Stimulated activated naive CD4-positive, alpha-beta T cell (primary cell): ENCODE measurements at regions not wholly inside any gene's neighbourhood (a gene's known extent, or its start where the extent isn't known, plus 50 kb on each side); places are given as distances from the start of the nearest gene placed in this dataset.

Experiments used
- DNase-seq, 6 experiments: peaks; one replicate each; lab custom pipeline; 2025; lab: John Stamatoyannopoulos, UW

DNA sequence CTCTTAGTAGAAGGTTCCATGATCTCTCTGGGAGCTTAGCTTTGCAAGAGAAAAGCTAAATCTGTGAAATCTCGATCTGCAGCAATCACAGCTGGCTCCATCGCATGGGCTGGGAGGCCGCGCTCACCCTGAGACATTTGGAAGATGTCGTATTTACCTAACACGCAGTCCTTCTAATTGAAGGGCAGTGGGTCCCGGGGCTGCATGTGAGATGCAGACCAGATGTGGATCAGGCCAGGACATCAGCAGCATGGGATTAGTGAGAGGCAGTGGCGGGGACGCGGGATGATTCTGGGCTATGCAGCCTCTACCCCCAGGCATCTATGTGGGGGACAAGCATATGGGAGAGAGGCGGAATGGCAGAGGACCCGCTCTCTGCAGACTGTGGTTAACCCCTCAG is 312.4 kb upstream of the RTL1 start:
- DNase-seq: no peak

DNA sequence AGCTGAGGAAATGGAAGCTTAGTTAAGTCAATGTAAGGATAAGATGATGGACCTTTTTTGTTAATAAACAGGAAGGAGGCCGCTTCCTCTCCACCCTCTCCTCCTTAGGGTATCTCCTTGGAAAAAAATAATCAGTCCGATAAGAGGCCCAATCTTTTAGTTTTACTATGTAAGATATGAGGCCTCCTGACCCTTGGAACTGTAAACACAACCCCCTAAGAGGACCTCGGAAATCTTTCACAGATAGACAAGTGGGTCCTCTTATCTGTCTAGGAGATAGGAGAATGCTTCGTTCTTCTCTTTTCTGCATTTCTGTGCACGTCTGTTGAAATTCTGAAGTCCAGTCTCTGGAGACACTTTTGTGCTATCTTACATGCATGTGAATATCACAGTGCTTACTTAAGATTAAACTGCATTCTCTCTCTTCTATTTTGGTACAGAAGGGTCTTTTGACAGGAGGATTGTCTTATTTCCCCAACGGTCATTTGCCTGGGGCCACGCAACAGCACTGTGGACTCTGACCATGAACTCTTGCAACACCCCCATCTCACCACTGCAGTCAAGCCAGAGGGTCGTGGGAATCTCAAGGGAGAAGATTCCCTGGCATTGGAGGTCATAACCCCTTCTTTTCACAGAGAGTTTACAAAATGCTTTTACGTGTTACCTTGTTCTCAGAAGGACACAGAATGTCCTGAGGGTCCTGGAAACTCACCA is 313.0 kb upstream of the RTL1 start:
- no peak for DNase-seq

DNA sequence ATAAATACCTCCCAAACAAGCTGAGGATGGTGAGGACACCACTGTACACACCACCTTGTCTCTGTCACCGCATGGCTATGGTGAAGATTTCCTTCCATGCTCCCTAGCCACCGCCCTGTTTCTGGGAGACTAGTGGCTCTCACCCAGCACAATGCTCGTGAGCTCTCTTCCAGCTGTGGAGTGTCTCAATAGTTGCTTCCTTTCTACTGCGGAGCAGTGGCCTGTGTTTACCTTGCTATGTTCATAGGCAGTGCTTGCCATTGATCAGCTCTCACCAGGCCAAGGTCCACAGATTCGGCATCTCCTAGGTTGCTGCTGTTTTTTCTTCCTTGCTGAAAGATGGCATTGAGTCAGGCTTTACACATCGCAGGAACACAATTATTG is 313.6 kb upstream of the RTL1 start:
- no peak for DNase-seq

DNA sequence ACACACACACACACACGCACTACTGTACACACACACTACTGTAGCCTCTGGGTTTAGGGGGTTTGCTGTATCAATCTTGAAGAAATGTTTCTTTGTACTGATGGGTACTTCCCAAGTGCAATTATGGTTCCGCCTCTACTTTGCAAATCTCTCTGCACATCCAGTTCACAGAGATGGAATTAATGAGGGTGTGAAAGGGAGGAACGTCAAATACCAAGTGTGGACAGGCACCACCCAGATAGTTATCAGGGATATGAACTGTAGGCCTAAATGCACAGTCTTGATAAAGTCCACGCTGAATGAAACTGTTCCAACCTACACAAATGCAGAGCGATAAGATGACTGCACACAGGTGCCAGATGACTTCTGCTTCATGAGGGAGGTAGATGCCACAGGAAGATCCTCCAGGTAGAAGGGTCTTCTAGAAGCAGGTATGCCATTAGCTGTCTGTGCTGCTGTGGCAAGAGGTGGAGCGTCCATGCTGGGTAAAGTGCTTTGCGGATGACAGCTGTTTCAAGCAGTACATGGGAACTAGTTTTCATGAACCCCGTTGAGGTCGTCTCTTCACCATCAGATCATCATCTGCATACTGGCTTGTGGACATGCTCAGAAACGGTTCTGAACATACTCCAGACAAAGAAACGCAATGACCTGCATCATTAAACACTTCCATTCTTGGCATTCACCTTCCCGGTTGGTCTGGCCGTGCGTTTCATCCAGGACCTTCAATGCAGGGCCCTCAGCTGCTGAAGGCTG is 314.3 kb upstream of the RTL1 start:
- DNase-seq: no peak

DNA sequence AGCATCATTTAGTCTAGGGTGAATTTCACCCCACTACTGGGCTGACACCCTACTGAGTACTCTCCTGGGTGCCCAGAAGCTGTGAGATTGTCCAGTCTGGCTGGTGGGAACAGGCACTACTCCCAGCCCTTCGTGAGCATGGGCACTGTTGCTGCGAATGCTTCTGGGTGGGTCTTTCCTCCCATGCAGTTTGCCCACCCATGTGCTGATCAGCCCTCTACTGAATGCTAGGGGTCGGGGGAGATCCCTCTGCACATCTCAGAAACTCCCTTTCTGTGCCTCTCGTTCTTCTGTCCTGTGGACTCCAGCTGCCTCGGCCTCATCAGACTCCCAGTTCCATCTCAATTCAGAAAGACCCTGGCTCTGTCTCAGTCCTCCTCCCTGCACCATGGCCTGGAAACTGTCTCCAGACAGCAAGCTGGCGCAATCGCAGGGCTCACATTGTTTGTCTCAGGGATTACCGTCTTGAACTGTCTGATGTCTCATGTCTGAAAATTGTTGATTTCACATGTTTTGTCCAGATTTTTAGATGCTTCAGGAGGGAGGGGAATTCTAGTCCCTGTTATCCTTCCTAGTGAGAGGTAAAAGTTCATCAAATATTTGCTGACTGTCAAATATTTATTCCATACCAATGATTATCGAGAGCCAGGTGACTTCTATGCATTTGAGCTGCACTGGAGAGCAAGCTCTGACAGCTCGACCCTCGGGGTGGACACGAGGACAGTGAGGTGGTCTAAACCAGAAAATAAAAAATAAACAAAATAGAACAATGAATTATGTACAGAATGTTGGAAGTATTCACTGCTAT is 316.6 kb upstream of the RTL1 start:
- DNase-seq: no peak

DNA sequence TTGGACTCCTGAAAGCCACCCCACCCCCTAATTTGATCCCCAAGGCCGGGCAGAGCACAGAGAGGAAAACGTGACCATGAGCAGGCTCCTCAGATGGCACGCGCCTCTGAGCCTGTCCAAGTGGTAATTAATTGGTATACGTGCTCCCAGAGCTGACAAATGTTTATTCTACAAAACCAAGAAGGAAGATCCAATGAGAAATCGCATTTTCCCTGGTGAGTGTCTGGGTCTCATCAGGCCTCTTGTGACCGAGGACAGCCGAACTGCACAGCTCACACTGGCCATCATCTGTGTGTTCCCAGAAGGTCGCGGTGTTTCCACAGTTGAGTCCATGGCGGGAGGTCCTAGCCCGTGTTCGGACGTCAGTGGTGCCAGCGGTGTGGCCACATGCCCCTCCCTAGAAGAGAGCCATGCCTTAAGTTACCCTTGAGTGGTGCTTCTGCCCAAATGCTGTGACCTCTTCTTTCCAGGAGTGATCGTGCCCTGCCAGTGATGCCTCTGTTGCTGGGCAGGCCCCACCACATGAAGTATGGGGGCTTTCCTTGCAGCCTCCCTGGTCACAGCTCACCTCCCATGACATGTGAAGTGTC is 317.5 kb upstream of the RTL1 start:
- no peak for DNase-seq

DNA sequence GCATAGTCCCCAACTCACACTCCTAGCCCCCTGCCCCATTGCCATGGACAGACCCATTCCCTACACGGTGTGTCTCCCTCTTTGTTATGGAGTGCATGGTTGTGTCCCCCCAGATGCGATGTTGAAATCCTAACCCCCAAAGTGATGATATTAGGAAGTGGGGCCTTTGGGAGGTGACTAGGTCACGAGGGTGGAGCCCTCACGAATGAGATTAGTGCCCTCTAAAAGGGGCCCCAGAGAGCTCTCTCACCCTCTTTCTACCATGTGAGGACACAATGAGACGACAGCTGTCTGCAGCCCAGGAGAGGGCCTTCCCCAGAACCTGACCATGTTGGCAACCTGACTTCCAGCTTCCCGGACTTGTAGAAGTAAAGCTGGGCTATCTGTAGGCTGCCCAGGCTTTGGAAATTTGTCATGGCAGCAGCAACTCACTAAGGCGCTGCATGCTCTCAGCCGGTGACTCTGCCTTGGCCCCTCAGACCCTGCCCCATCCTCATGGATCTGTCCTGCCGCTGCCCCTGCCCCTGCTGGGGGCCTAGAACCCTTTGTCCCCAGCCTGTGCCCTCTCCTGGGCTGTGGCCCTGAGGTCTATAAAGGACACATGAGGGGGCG is 318.1 kb upstream of the RTL1 start:
- no peak for DNase-seq

DNA sequence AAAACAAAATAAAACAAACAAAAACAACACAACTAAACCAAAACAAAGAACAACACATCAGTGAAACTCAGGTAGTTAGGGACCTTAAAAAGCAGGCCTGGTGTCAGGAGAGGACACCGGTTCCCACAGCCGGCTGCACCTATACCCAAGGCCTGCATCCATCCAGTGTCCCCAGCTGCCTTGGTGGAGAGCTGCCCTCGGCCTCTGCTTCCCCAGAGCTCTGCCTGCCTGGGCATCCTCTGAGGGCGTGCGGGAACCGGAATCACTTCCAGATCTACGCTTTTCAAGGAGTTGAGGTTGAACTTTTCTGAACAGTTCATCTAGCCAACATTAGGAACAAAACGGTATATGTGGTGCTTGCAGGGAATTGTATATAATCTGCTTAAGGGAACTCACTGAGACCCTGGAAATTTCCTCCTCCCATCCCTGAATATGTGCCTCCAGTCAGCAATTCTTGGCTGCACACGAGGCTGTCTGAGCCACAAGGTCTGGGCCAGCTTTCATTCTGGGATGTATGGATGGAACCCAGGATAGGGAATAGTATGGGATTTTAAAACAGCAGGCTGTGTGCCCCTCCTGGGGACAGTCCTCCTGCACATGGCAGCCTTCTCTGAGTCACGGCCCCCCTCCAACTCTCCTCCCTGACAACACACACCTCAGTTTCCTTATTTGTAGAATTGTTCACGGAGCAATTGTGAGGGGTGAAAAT is 319.0 kb upstream of the RTL1 start:
- no peak for DNase-seq

DNA sequence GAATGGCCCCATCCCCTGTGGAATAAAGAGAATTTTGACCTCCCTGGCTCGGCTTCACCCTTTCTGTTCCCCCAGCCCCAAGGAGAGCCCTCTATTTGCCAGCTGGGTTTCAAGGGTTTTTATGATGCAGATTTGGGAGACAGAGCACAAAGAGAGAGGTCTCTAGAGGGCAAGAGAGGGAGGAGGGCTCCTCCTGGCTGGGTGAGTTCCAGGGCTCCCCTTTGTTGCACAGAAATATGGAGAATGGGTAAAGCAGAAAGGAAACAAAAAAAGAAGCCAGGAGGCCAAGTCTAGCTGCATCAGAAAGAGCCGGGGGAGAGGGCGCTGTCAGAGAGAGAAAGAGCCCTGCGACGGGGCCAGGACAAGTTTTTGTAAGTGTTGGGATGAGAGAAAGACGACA is 319.6 kb upstream of the RTL1 start:
- no peak for DNase-seq

DNA sequence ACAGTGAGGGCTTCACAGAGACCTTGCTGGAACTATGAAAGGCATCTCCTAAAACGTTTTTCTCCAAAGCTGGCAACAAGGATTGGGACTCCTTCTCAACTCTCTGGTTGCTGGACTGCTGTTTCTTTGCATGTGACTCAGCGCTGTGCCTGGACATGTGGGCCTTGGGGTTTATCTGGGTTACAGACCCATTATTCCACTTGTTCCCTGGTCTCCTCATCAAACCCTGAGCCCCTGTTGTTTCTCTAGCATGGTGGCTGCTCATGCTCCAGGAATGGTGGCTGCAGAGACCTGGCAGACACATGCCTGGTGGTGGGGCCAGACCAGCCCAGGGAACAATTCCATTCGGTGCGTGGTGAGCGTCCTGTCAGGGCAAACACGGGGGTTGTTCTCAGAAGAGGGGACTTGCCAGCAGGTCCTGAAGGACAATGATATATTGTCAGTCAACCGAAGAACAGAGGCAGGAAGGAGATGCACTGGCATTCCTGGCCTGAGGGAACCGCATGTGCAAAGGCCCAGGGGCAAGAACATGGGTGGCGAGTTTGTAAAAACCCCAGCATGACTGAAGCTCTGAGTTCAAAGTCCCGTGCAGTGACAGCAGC is 320.1 kb upstream of the RTL1 start:
- DNase-seq: no peak

DNA sequence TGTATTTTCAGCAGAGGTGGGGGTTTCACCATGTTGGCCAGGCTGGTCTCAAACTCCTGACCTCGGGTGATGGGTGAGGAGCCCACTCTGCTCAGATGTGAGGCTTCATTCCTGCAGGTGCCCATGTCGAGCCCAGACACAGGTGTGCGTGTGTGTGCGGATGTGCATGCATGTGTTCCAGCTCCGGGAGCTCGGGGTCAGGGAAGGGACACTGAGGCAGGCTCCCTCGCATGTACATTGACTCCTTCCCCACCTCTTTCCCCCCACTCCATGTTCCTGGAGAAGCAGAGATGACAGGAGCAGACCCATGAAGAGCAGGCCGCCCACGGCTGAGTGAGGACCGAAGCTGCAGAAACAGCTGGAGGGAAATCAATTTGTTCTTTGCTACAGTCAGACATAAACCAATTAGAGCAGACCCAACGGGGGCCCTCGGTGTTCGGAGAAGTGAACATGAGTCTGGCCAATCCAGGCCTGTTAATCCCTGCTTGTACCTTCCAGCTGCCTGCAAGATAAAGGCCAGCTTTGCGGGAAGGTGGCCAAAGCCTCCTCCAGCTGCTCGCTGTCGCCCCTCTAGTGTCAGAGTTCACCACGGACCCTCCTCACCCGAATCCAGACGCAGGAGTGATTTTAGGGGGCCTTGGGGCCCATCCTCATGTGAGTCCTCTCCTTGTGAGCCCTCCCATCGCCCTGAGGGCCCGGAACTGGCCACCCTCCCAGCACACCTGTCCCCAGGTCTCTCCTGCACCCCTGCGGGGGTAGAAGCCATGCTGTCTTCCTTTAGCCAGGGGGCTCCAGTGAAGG is 321.0 kb upstream of the RTL1 start:
- no peak for DNase-seq

DNA sequence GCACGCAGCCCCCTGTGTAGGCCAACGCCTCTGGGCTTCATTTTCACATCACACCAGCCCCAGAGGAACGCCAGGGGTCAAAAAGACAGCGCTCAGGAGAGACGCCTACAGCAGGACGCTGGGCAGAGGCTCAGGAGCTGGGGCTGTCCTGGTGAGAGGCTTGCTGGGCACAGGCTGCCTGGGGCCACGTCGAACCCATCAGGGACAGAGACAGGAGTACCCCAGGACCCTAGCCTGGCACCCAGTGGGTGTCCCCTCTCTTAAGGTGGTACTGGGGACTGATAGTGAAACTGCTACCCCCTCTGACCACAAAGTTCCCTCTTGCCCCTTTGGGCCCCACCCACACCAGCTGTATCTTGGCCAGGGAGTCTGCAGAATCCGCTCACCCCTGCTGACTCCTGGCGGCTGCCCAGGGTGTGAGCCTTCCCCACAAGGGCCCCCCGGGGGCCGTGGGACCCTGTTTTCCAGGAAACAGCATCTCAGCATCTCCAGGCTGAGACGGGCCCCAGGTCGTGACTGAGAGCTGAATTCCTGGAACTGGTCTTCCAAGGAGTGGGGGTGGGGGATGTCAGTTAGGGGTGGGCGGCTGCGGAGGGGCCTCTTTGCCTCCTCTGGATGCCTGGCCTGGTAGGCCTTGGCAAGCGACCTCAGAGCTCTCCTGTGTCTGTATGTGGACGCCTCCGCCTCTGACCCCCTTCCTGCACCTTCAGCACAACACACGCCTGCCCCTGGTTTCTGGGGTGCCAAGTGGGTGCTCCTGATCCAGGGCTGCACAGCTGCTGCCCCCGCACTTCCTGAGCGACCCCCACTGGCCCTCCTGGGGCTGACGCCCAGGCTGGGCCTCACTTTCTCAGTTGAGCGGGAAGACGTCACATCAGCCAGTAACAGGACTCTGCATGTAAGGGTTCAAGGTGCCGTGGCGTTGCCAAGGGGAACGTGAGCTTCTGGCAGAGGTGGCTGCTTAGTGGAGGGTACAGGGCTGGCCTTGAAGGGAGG is 321.9 kb upstream of the RTL1 start:
- no peak for DNase-seq

DNA sequence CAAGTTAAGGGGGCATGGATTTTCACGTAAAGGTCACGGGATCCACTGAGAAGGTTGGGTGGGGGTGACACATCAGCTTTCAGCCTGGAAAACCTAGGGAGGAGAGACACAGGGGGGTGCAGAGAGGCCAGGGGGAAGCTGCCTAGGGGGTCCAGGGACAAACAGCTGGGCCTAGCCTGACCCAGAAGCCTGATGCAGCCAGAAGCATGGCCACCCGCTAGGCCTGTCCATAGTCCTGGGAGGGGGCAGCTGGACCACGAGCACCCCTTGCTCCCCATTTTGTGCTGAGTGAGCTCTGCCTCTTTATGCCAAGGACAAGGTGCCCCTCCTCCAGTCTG is 322.7 kb upstream of the RTL1 start:
- DNase-seq: no peak

DNA sequence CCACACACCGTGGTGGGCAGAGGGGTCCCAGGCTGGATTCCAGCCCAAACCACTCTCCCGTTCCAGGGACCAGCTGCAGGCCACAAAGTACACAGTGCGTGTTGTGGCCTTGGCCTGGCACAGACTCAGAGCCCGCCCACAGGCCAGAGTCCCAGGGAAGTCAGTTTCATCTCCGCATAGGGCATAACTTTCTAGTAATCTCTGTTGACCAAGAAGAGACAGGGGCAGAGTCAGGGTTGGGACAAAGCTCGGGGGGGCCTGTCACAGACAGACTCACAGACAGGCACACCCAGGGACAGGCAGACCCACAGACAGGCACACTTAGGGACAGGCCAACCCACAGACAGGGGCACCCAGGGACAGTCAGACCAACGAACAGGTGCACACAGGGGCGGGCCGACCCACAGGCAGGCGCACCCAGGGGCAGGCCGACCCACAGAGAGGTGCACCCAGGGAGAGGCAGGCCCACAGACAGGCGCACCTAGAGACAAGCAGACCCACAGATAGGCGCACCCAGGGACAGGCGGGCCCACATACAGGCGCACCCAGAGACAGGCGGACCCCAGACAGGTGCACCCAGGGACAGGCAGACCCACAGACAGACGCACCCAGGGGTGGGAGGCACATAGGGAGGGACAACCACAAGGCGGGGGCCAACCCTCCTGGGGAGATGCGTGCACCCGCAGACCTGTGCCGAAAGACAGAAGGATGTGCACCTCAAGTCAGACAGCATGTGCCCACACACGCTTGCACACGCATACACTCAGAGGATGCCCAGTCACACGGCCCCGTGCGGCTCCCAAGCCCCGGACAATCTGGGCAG is 323.3 kb upstream of the RTL1 start:
- no peak for DNase-seq

DNA sequence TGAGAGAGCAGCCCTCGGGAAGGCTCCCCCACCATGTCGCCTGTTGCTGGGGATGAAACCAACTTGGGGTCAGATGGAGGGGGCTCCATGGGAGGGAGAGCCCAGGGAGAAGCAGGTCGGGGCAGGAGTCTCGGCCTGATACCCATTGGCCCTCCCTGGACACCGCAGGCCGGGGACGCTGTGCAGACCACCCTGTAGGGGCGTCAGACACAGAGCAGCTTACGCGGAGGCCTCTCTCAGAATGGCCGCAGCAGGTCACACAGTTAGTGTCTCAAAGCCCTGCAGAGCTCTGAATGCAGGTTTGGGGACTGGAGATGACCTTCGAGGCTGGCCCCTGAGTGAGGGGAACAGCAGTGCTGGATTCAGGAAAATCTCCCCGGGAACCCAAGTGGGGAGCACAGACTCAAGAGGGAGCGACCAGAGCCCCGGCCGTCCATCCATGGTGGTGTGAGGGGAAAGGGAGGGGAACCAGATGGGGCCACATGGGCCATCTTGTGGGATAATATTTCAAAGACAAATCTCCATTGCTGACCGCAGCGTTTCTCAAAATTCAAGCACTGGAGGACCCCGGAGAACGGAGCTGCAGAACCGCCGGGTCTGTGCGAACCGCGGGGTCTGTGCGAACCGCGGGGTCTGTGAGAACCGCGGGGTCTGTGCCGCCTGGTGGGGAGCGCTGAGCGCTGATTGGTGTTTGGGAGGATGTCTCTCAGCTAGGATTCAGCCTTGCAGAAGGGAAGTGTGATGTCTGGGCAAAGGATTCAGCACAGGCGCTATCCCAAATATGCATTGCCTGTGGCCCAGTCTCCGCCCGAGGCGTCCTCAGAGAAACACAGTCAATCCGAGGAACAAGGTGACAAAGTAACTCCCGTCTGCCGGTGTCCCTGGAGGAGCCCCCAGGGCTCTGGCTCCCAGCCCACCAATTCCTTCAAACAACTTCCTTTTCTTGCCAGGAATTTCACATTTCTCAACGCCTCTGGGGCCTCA is 324.4 kb upstream of the RTL1 start:
- no peak for DNase-seq

DNA sequence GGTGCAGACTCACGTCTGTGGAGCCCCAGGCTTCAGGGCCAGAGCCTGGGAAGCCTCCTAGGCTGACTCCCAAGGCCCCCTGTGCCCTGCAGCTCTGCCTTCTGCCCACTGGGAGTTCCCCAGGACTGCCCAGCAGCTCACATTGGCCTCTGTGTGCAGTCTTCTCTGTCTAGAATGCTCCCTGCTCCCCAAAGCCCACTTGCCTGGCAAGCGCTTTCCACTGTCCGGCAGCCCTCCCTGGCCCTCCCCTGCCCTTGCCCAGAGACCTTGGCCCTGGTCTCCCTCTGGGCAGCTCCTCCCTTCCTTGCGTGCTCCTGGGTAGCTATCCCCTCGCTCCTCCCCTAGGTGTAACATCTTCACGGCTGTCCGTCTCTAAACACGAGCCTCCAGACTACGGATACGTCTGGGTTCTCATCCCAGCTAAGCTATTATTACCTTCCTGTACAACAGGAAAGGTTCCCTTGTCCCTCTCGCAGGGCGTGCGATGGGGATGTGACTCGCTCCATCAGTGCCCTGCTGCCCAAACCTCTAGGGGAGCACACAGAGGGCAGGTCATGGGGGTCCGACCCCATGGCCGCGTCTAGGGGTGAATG is 325.5 kb upstream of the RTL1 start:
- no peak for DNase-seq

DNA sequence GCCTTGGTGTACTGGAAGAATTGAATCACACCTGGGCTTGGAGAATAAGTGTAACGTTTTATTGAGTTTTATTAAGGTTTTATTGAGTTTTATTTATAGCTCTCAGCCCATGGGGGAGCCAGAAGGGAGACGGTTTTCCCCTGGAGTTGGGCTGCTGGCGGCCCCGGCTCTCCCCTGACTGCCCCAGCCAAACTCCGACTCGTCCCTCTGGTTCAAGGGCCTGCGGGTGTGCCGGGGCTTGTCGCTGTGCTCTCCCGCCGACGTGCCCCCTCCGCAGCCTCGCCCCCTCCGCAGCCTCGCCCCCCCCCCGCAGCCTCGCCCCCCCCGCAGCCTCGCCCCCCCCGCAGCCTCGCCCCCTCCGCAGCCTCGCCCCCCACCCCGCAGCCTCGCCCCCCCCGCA is 326.1 kb upstream of the RTL1 start:
- no peak for DNase-seq
